ENCODE measurements at regions not wholly inside any gene's neighbourhood (a gene's known extent, or its start where the extent isn't known, plus 50 kb on each side); places are given as distances from the start of the nearest gene placed in this dataset.

DNA sequence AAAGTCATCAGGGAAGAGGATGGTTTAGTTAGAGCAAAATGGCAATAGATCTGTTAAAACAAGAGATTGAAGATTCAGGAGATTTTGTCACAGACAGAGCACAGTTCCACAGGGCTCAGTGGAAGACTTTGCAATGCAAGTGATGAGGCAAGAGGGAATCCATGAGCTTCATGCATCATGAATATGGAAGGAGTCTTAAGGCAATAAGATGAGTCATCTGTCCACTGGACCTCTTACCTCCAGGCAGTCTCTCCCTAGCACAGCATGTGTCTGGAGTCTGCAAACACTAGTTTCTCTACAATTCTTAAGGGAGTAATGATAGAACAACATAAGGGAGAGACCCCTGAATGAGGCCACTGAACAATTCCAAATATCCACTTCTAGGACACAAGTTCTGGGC, 245.7 kb downstream of the NXPE2 start:
- intact Hi-C loops (cut with DNase I), result no loop called here
- no peaks in the 10 kb centered on the region for H3K27me3 ChIP-seq
- no peaks in the 10 kb centered on the region for H3K9me3 ChIP-seq
- no peak for TF ChIP-seq CTCF (IDR thresholded peaks at IDR 0.05)
- H3K27ac ChIP-seq, result no peak overlapping the region
- no peaks in the 10 kb centered on the region for H3K4me1 ChIP-seq
- DNase-seq, result no peak
- no peak for ATAC-seq
- H3K4me3 ChIP-seq, result no peak overlapping the region
- H3K36me3 ChIP-seq, result no peaks in the 10 kb centered on the region

DNA sequence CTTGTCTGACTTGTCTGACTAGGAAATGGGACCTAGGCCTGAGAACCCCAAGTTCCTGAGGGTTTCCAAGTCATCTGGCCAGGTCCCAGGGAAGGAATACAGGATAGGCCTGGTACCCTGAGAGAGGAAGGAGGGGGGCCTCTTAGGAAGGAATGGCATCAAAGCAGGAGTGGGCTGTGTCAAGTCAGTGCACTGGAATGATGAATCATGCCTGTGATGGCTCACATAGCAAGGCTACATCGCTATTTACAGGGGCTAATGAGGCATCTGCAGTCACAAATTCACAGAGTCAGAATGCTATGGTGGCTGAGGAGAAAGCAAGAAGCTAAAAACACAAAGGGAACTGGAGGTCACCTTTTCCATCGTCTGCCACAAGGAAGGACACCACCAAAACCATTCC, 247.3 kb downstream of the NXPE2 start:
- no peaks in the 10 kb centered on the region for H3K4me1 ChIP-seq
- no peaks in the 10 kb centered on the region for H3K9me3 ChIP-seq
- H3K4me3 ChIP-seq, result no peak overlapping the region
- no peak for TF ChIP-seq CTCF (IDR thresholded peaks at IDR 0.05)
- ATAC-seq (no peak), DNase-seq (no peak)
- H3K27ac ChIP-seq, result no peak overlapping the region
- intact Hi-C loops (cut with DNase I), result no loop called here
- H3K36me3 ChIP-seq, result no peaks in the 10 kb centered on the region
- no peaks in the 10 kb centered on the region for H3K27me3 ChIP-seq

DNA sequence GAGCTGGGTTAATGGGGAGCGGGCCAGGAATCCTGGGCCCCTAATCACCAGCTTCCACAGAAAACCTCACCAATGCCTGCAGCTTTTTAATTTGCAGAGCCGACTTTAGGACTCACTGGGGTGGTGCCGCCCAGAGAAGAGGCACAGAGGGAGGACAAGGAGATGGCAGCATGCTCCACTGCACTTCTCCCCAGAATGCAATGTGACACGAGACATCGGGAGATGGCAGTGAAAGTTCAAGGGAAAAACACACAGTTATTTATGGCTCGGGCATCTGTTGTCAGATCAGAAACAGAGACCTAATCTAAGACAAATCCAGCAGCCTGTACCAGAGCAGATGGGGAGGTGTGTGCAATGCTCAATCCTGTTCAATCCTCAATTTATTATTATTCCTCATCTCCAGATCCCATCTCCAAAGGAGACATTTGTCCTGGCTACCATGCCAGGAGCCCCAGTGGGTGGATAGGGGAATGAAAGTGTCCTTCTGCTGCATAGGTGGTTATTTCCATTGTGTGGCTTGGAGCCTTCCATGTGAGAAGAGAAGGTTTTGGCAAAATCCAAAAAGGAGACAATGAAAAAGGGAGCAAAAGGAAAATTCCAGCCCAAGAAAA, 250.0 kb downstream of the NXPE2 start:
- DNase-seq (no peak), ATAC-seq (no peak)
- Histone ChIP-seq H3K4me3 (no peak overlapping the region), H3K36me3 (no peaks in the 10 kb centered on the region), H3K27ac (no peak overlapping the region), H3K4me1 (no peaks in the 10 kb centered on the region), H3K9me3 (no peaks in the 10 kb centered on the region), H3K27me3 (no peaks in the 10 kb centered on the region)
- intact Hi-C loops (cut with DNase I), result no loop called here
- no peak for TF ChIP-seq CTCF (IDR thresholded peaks at IDR 0.05)

DNA sequence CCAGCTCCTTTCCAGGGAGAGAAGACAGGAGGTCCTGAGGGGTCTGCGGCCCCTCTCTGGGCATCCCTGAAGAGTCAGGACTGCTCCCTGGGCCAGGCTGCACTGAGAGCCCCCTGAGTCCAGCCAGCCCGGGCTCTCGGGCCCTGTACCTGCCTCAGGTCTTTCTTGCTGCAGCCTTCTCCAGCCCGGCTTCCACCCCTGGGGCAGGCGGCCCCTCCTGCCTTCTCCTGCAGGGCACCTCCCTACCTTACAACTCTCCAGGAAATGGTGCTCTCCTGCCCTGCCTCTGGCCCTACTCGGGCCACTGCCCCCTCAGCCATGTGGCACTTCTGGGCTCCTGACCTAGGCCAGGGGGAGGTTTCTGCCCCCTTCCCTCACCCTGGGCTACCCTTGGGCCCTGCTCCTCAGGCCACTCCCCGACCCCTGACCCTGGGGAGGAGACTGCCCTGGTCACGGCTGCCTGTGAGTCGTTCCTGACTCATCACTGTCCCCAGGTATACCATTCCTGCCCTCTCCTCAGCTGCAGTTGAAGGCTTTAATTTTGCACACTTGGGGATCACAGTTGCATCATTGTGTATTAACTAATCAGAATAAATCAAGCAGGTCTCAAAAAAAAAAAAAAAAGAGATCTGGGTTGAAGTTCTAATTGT, 251.1 kb downstream of the NXPE2 start:
- Histone ChIP-seq H3K4me1 (no peaks in the 10 kb centered on the region), H3K36me3 (no peaks in the 10 kb centered on the region), H3K27ac (no peak overlapping the region), H3K4me3 (no peak overlapping the region), H3K9me3 (no peaks in the 10 kb centered on the region), H3K27me3 (no peaks in the 10 kb centered on the region)
- intact Hi-C loops (cut with DNase I), result no loop called here
- ATAC-seq (no peak), DNase-seq (no peak)
- no peak for TF ChIP-seq CTCF (IDR thresholded peaks at IDR 0.05)

- Histone ChIP-seq H3K9me3 (peaks cover 8% of the 10 kb centered on the region), H3K27ac (no peak overlapping the region), H3K36me3 (no peaks in the 10 kb centered on the region), H3K27me3 (no peaks in the 10 kb centered on the region), H3K4me1 (no peaks in the 10 kb centered on the region), H3K4me3 (no peak overlapping the region)
- DNase-seq, result no peak
- intact Hi-C loops (cut with DNase I), result no loop called here
- TF ChIP-seq CTCF (IDR thresholded peaks at IDR 0.05), result no peak
- no peak for ATAC-seq
Measured at GRCh38 chr11:114938799-114939198, 260.5 kb downstream of the NXPE2 start.
